Chondrocyte (in vitro differentiated cells): ENCODE measurements at regions not wholly inside any gene's neighbourhood (a gene's known extent, or its start where the extent isn't known, plus 50 kb on each side); places are given as distances from the start of the nearest gene placed in this dataset.

Source experiments
- DNase-seq: peaks from one replicate; pipeline ENCODE4 v3.0.0; 2021; ENCODE audit warnings: mixed read lengths, low spot score
- H3K27ac Mint-ChIP-seq: one replicate; pipeline ENCODE4 v1.8.0; 2021; ENCODE audit warnings: mild to moderate bottlenecking, moderate library complexity, mixed read lengths; ENCODE audit not compliant: unreplicated experiment
- H3K27me3 Mint-ChIP-seq: 2 replicates; pipeline ENCODE4 v1.8.0; 2021; ENCODE audit warnings: low read depth, mixed read lengths
- H3K36me3 Mint-ChIP-seq: 2 replicates; pipeline ENCODE4 v1.8.0; 2021; ENCODE audit warnings: low read depth, mixed read lengths
- H3K4me1 Mint-ChIP-seq: 2 replicates; pipeline ENCODE4 v1.8.0; 2021; ENCODE audit warnings: low read depth, mild to moderate bottlenecking, mixed read lengths
- H3K4me3 Mint-ChIP-seq: one replicate; pipeline ENCODE4 v1.8.0; 2021; ENCODE audit warnings: mild to moderate bottlenecking, moderate library complexity, mixed read lengths; ENCODE audit not compliant: unreplicated experiment
- H3K9me3 Mint-ChIP-seq: 2 replicates; pipeline ENCODE4 v1.8.0; 2021; ENCODE audit warnings: low read depth, mixed read lengths
- CTCF ChIP-seq: fragments of 200-600 bp; sonication (generic); IDR thresholded peaks from 2 replicates; pipeline ENCODE4 v1.5.0; 2021; ENCODE audit warnings: antibody characterized with exemption, mild to moderate bottlenecking, moderate library complexity

GRCh38 chr4:4668355-4669210 is 126.7 kb upstream of the STX18 start:
- Mint-ChIP-seq H3K36me3 (no peaks in the 10 kb centered on the region), H3K27ac (no peak overlapping the region), H3K9me3 (no peaks in the 10 kb centered on the region), H3K27me3 (peaks cover 4% of the 10 kb centered on the region), H3K4me3 (no peak overlapping the region), H3K4me1 (peaks cover 21% of the 10 kb centered on the region)
- no peak for DNase-seq
- TF ChIP-seq CTCF = no peak

GRCh38 chr4:4667622-4668081 is 125.8 kb upstream of the STX18 start:
- Mint-ChIP-seq H3K4me1 (peaks cover 29% of the 10 kb centered on the region), H3K4me3 (no peak overlapping the region), H3K36me3 (no peaks in the 10 kb centered on the region), H3K27ac (no peak overlapping the region), H3K27me3 (peaks cover 4% of the 10 kb centered on the region), H3K9me3 (no peaks in the 10 kb centered on the region)
- DNase-seq = no peak
- TF ChIP-seq CTCF = no peak

GRCh38 chr4:4666693-4667621 is 125.1 kb upstream of the STX18 start:
- Mint-ChIP-seq H3K36me3 (no peaks in the 10 kb centered on the region), H3K27ac (no peak overlapping the region), H3K4me3 (no peak overlapping the region), H3K9me3 (no peaks in the 10 kb centered on the region), H3K27me3 (peaks cover 4% of the 10 kb centered on the region), H3K4me1 (peaks cover 36% of the 10 kb centered on the region)
- TF ChIP-seq CTCF = peak; percentile 38
- no peak for DNase-seq

GRCh38 chr4:4666187-4666586 is 124.3 kb upstream of the STX18 start:
- Mint-ChIP-seq H3K4me1 (peaks cover 39% of the 10 kb centered on the region), H3K27ac (no peak overlapping the region), H3K4me3 (no peak overlapping the region)

More at GRCh38 chr4:4666187-4666586, 124.3 kb upstream of the STX18 start:
- no peaks in the 10 kb centered on the region for H3K36me3 Mint-ChIP-seq
- H3K9me3 Mint-ChIP-seq = no peaks in the 10 kb centered on the region
- no peak for DNase-seq
- peaks cover 4% of the 10 kb centered on the region for H3K27me3 Mint-ChIP-seq
- no peak for TF ChIP-seq CTCF
